GM23248 (cell line): ENCODE measurements at regions not wholly inside any gene's neighbourhood (a gene's known extent, or its start where the extent isn't known, plus 50 kb on each side); places are given as distances from the start of the nearest gene placed in this dataset.

Source experiments
- EZH2 ChIP-seq: fragments of 200-600 bp; sonication (generic); IDR thresholded peaks from 2 replicates; pipeline ENCODE4 v1.6.1; 2018; ENCODE audit warnings: antibody characterized with exemption, mild to moderate bottlenecking; ENCODE audit not compliant: insufficient read depth, poor library complexity, severe bottlenecking
- EZH2phosphoT487 ChIP-seq: fragments of 200-600 bp; sonication (generic); IDR thresholded peaks from 2 replicates; pipeline ENCODE4 v1.6.1; 2018; ENCODE audit warnings: antibody characterized with exemption, moderate library complexity, mild to moderate bottlenecking, low read depth; ENCODE audit not compliant: insufficient read depth

DNA sequence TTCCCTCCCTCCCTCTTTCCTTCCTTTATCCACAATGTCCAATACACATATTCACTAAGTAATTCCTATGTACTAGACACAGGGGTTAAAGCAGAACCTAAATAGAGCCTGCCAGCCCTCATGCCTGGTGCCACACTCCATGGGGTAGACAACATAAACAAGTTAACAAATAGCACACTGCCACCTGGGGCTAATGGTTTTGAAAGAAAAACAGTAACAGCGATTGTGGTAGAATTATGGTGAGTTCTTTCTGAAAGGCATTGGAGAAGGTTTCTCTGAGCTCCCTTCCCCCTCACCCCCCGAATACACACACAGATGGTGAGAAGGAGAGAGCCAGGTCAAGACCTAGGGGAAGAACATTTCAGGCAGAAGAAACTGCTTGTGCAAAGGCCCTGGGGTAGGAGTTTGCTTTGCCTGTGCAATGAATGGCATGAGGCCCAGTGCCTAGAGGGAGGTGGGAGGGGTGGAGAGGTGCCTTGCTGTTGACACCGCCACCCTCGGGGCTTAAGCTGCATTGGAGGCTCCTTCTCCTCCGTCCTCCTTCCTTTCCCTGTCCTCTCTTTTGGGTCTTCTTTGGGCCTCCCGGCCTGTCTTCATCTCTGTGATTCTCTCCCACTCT, 502.4 kb upstream of the SULF2 start:
- TF ChIP-seq EZH2 (no peak), EZH2phosphoT487 (no peak)
